K562 (cell line): ENCODE measurements at regions not wholly inside any gene's neighbourhood (a gene's known extent, or its start where the extent isn't known, plus 50 kb on each side); places are given as distances from the start of the nearest gene placed in this dataset.

Source experiments
- ATAC-seq: fragments of 200-7000 bp; cut with Tn5 transposase; 3 replicates; pipeline ENCODE4 v1.9.1; 2020; ENCODE audit warnings: moderate library complexity
- BruUV-seq: library from RNA; stranded (reverse); fragments of 400-500 nt; replicated peaks from 2 replicates; lab custom pipeline; 2021; lab: Mats Ljungman, UMichigan
- CTCF ChIA-PET: fragments of 300-600 bp; formaldehyde crosslinking; extraction: SDS; loops from one replicate; lab custom pipeline; 2021; ENCODE audit warnings: low intra/inter-chr PET ratio; lab: Yijun Ruan, JAX
- POLR2A ChIA-PET: fragments of 300-600, 350-650 bp; sonication (Branson Sonifier 250); formaldehyde crosslinking; extraction: SDS; loops from one replicate; lab custom pipeline; 2021; ENCODE audit warnings: antibody characterized with exemption, inconsistent platforms; lab: Yijun Ruan, JAX
- DNase-seq, 4 experiments: peaks; one replicate each; pipeline versions ENCODE4 v3.0.0 to v3.0.0-alpha.2; 2011 to 2018; ENCODE audit warnings: low spot score in 3 of 4, mixed read lengths in 3 of 4; ENCODE audit errors: extremely low read depth in 1 of 4
- FAIRE-seq: peaks from 2 replicates; lab custom pipeline; 2011; peaks lifted over from hg19 to GRCh38; lab: Jason Lieb, UNC
- H2AFZ ChIP-seq: 2 replicates; pipeline ENCODE4 v1.6.0; 2011; ENCODE audit warnings: low read depth, low read length, control low read depth, inconsistent platforms
- H3K27ac ChIP-seq: fragments of 200-600 bp; 3 replicates; pipeline ENCODE4 v1.8.0; 2011; ENCODE audit warnings: low read depth, mild to moderate bottlenecking, control low read depth, inconsistent platforms, low read length, moderate library complexity, mixed read lengths; ENCODE audit errors: extremely low read depth
- H3K27me3 ChIP-seq, 2 experiments: fragments of 300-600 bp in 1 of 2; 2 replicates in 1 of 2; 3 replicates in 1 of 2; pipeline versions ENCODE4 v1.6.0 to v1.8.0; 2011; ENCODE audit warnings: inconsistent platforms in 2 of 2, low read length in 2 of 2, mild to moderate bottlenecking in 1 of 2, mixed read lengths in 1 of 2, moderate library complexity in 1 of 2; ENCODE audit not compliant: control insufficient read depth in 2 of 2, insufficient read depth in 2 of 2
- H3K36me3 ChIP-seq: fragments of 300-600 bp; 3 replicates; pipeline ENCODE4 v1.8.0; 2011; ENCODE audit warnings: mild to moderate bottlenecking, low read length, inconsistent platforms; ENCODE audit not compliant: control insufficient read depth, insufficient read depth
- H3K4me1 ChIP-seq, 2 experiments: fragments of 200-600 bp in 1 of 2; replicated peaks in 1 of 2; 2 replicates in 1 of 2; 3 replicates in 1 of 2; pipeline versions ENCODE4 v1.5.1 to v1.8.0; 2011; ENCODE audit warnings: inconsistent platforms in 2 of 2, low read length in 2 of 2, mild to moderate bottlenecking in 1 of 2, mixed read lengths in 1 of 2, moderate library complexity in 1 of 2; ENCODE audit not compliant: control insufficient read depth in 2 of 2, insufficient read depth in 2 of 2
- H3K4me2 ChIP-seq: 2 replicates; pipeline ENCODE4 v1.6.1; 2011; ENCODE audit warnings: low read length, control low read depth, inconsistent platforms, mixed read lengths; ENCODE audit not compliant: insufficient read depth
- H3K4me3 ChIP-seq: fragments of 200-600 bp; sonication (generic), shearing (Covaris generic); 2 replicates; pipeline ENCODE4 v1.5.1; 2016; ENCODE audit warnings: control low read depth, inconsistent platforms
- H3K79me2 ChIP-seq: fragments of 200-600 bp; 3 replicates; pipeline ENCODE4 v1.8.0; 2011; ENCODE audit warnings: low read length, inconsistent platforms; ENCODE audit not compliant: control insufficient read depth, insufficient read depth
- H3K9ac ChIP-seq, 2 experiments: 2 replicates each; pipeline versions ENCODE4 v1.6.0 to v1.6.1; 2011; ENCODE audit warnings: low read depth in 2 of 2, low read length in 2 of 2, control low read depth in 1 of 2, inconsistent platforms in 1 of 2, mild to moderate bottlenecking in 1 of 2, mixed read lengths in 1 of 2; ENCODE audit not compliant: insufficient read depth in 1 of 2
- H3K9me1 ChIP-seq: one replicate; pipeline ENCODE4 v1.6.0; 2011; ENCODE audit warnings: inconsistent platforms, mild to moderate bottlenecking, low read length, moderate library complexity; ENCODE audit not compliant: control insufficient read depth, insufficient read depth
- H3K9me3 ChIP-seq: replicated peaks from 2 replicates; pipeline ENCODE4 v1.5.1; 2011; ENCODE audit warnings: low read depth, low read length, inconsistent platforms; ENCODE audit not compliant: control insufficient read depth, insufficient read depth
- H4K20me1 ChIP-seq: replicated peaks from 2 replicates; pipeline ENCODE4 v1.6.1; 2011; ENCODE audit warnings: low read length, inconsistent platforms, mixed read lengths; ENCODE audit not compliant: control insufficient read depth, insufficient read depth
- ARID2 ChIP-seq: fragments of 450-650 bp; IDR thresholded peaks from 2 replicates; pipeline ENCODE4 v1.6.1; 2017; ENCODE audit warnings: antibody characterized with exemption, mild to moderate bottlenecking
- ASH1L ChIP-seq: fragments of 450-650 bp; IDR thresholded peaks from 2 replicates; pipeline ENCODE4 v1.6.1; 2018; ENCODE audit warnings: borderline replicate concordance, mild to moderate bottlenecking, low read depth; ENCODE audit not compliant: partially characterized antibody
- FIP1L1 ChIP-seq: fragments of 200-400 bp; formaldehyde crosslinking; IDR thresholded peaks from 2 replicates; pipeline ENCODE4 v1.6.1; 2018; ENCODE audit warnings: mild to moderate bottlenecking, low read depth, low read length; ENCODE audit not compliant: poor library complexity, severe bottlenecking
- FOXK1 ChIP-seq: sonication (generic); formaldehyde crosslinking; IDR thresholded peaks from 2 replicates; pipeline ENCODE4 v1.8.0; 2022; ENCODE audit warnings: missing genetic modification reagents, mild to moderate bottlenecking, borderline replicate concordance
- NCOA2 ChIP-seq, 2 experiments: fragments of 450-650 bp; IDR thresholded peaks; 2 replicates each; pipeline ENCODE4 v1.6.1; 2018; ENCODE audit warnings: mild to moderate bottlenecking in 2 of 2, moderate library complexity in 1 of 2; ENCODE audit not compliant: partially characterized antibody in 2 of 2
- NFE2 ChIP-seq: IDR thresholded peaks from 2 replicates; pipeline ENCODE4 v1.6.1; 2014; ENCODE audit warnings: antibody characterized with exemption, low read depth
- POU5F1 ChIP-seq: fragments of 150-350 bp; IDR thresholded peaks from 2 replicates; pipeline ENCODE4 v1.6.1; 2014; ENCODE audit warnings: borderline replicate concordance, low read length, low read depth, mild to moderate bottlenecking; ENCODE audit not compliant: partially characterized antibody
- SREBF1 ChIP-seq: fragments of 150-350 bp; IDR thresholded peaks from 2 replicates; pipeline ENCODE4 v1.6.1; 2014; ENCODE audit warnings: antibody characterized with exemption, low read depth, low read length, borderline replicate concordance
- U2AF2 ChIP-seq: fragments of 200-400 bp; formaldehyde crosslinking; optimal IDR thresholded peaks from 2 replicates; pipeline ENCODE3; 2017; ENCODE audit warnings: low read depth, mild to moderate bottlenecking, low read length
- ZKSCAN8 ChIP-seq: fragments of 200-800 bp; sonication (Bioruptor generic); IDR thresholded peaks from 2 replicates; pipeline ENCODE4 v1.6.1; 2016; ENCODE audit warnings: missing genetic modification characterization, missing compliant biosample characterization
- WGBS: fragments of 100-300 bp; shearing (Covaris generic); methylation state at CpG from one replicate; pipeline ENCODE4 v1.1.6; 2016; ENCODE audit warnings: low coverage, mixed read lengths; ENCODE audit not compliant: insufficient coverage; ENCODE audit errors: missing lambda C conversion rate; 5-methylcytosine and 5-hydroxymethylcytosine counted together
- in situ Hi-C: fragments of 300-500 bp; cut with MboI; formaldehyde crosslinking; loops from 4 replicates; pipeline ENCODE4 v1.15.0; 2018; ENCODE audit warnings: inconsistent platforms, mixed read lengths
- intact Hi-C: fragments of 100-400 bp; cut with micrococcal nuclease; formaldehyde crosslinking; loops from 2 replicates; pipeline ENCODE4 v1.14.2; 2022
- TF ChIP-seq, protein P1 (sequence below): fragments of 250-450 bp; sonication (Bioruptor Pico); IDR thresholded peaks from 2 replicates; pipeline ENCODE4 v1.5.0; 2020; ENCODE audit warnings: mild to moderate bottlenecking
- TF ChIP-seq, protein P2 (sequence below): fragments of 450-650 bp; formaldehyde crosslinking; IDR thresholded peaks from 2 replicates; pipeline ENCODE4 v1.4.0; 2022; ENCODE audit warnings: mild to moderate bottlenecking, moderate library complexity

DNA sequence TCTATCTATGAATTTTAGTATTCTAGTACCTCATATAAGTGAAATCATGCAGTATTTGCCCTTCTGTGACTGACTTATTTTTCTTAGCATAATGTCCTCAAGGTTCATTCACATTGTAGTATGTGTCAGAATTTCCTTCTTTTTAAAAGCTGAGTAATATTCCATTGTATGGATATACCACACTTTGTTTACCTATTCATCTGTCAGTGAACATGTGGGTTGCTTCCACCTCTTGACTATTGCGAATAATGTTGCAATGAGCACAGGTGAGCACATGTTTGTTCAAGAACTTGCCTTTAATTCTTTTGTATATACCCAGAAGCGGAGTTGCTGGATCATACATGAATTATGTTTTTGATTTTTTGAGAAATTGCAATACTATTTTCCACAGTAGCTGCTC, 187.4 kb upstream of the RBMS1 start (continued):
- TF ChIP-seq POU5F1: no peak

DNA sequence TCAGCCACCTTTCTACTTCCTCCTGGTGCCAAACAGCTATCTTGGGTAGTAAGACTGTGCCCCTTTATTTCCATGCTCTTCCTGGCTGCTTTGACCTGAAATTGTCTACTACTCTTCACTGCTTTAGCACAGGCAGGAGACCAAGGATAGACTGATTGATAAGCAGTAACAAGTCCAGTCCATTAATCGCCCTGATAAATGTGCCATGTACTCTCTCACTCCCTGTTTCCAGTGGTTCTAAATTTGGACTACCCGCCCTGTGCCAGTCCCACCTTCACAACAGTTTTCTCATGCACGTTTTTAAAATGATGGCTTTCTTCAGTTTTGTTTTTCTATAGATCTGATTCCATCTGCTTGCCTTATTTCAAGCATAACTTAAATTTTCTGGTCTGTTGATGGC, 189.6 kb upstream of the RBMS1 start:
- intact Hi-C loops (no loop called here), in situ Hi-C loops (no loop called here)
- Histone ChIP-seq H3K79me2 (no peaks in the 10 kb centered on the region), H4K20me1 (no peaks in the 10 kb centered on the region), H2AFZ (no peak overlapping the region), H3K9me1 (no peaks in the 10 kb centered on the region), H3K9ac (no peak overlapping the region), H3K4me2 (no peak overlapping the region), H3K27me3 (no peaks in the 10 kb centered on the region), H3K27ac (no peak overlapping the region), H3K36me3 (no peaks in the 10 kb centered on the region), H3K4me3 (no peak overlapping the region), H3K4me1 (no peaks in the 10 kb centered on the region), H3K9me3 (peaks cover 1% of the 10 kb centered on the region)
- DNase-seq: no peak
- BruUV-seq: no TSS peak
- TF ChIP-seq ASH1L (no peak), NCOA2 (IDR thresholded peaks at IDR 0.05; ENCODE audit: partially characterized antibody in 2 of 2) (no peak), SREBF1 (no peak), FIP1L1 (no peak), U2AF2 (no peak), ARID2 (no peak), FOXK1 (CRISPR knock-in tag) (no peak), NFE2 (no peak), ZKSCAN8 (no peak)
- TF ChIP-seq, protein P1, sequence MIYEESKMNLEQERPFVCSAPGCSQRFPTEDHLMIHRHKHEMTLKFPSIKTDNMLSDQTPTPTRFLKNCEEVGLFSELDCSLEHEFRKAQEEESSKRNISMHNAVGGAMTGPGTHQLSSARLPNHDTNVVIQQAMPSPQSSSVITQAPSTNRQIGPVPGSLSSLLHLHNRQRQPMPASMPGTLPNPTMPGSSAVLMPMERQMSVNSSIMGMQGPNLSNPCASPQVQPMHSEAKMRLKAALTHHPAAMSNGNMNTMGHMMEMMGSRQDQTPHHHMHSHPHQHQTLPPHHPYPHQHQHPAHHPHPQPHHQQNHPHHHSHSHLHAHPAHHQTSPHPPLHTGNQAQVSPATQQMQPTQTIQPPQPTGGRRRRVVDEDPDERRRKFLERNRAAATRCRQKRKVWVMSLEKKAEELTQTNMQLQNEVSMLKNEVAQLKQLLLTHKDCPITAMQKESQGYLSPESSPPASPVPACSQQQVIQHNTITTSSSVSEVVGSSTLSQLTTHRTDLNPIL: no peak
- TF ChIP-seq, protein P2, sequence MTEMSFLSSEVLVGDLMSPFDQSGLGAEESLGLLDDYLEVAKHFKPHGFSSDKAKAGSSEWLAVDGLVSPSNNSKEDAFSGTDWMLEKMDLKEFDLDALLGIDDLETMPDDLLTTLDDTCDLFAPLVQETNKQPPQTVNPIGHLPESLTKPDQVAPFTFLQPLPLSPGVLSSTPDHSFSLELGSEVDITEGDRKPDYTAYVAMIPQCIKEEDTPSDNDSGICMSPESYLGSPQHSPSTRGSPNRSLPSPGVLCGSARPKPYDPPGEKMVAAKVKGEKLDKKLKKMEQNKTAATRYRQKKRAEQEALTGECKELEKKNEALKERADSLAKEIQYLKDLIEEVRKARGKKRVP (CRISPR knock-in tag): no peak
- ChIA-PET CTCF (no interaction called here), POLR2A (interaction anchor here (1.4 kb wide), 1 partner anchor 8 kb away, joined by 3 read pairs; no protein-coding TSS in a partner anchor)
- 0% methylated on average over 3 of the region's 3 CpGs for WGBS
- no peak for FAIRE-seq
- no peak for ATAC-seq
